ENCODE measurements at regions not wholly inside any gene's neighbourhood (a gene's known extent, or its start where the extent isn't known, plus 50 kb on each side); places are given as distances from the start of the nearest gene placed in this dataset.
"Not testable (repeated sequence)": the region's sequence is repeated elsewhere in the genome, so short reads cannot be mapped to it uniquely, and the experiment has no call there.

- not testable (repeated sequence) for TF ChIP-seq CTCF (IDR thresholded peaks at IDR 0.05 in 8 of 11, conservative IDR thresholded peaks at IDR 0.05 in 3 of 11); POLR2A (IDR thresholded peaks at IDR 0.05)
Observed at GRCh38 chr2:16182311-16182815, 242.0 kb downstream of the MYCN start.
